Astrocyte (in vitro differentiated cells and primary cell): ENCODE measurements at regions not wholly inside any gene's neighbourhood (a gene's known extent, or its start where the extent isn't known, plus 50 kb on each side); places are given as distances from the start of the nearest gene placed in this dataset.

Experiments used
- DNase-seq: peaks from one replicate; pipeline ENCODE4 v3.0.0-alpha.2; 2010; ENCODE audit warnings: low read depth
- FAIRE-seq: peaks from 2 replicates; lab custom pipeline; 2011; peaks lifted over from hg19 to GRCh38; lab: Jason Lieb, UNC
- H2AFZ ChIP-seq: 2 replicates; pipeline ENCODE4 v1.6.0; 2012; ENCODE audit warnings: low read depth, low read length, inconsistent platforms
- H3K27ac ChIP-seq: 2 replicates; pipeline ENCODE4 v1.5.1; 2011; ENCODE audit warnings: low read depth, low read length, inconsistent platforms
- H3K27me3 ChIP-seq: 2 replicates; pipeline ENCODE4 v1.6.0; 2011; ENCODE audit warnings: low read length, inconsistent platforms; ENCODE audit not compliant: insufficient read depth
- H3K36me3 ChIP-seq: 2 replicates; pipeline ENCODE4 v1.5.1; 2011; ENCODE audit warnings: low read length, inconsistent platforms; ENCODE audit not compliant: insufficient read depth
- H3K4me1 ChIP-seq: 2 replicates; pipeline ENCODE4 v1.5.1; 2011; ENCODE audit warnings: low read length, inconsistent platforms; ENCODE audit not compliant: insufficient read depth
- H3K4me2 ChIP-seq: 2 replicates; pipeline ENCODE4 v1.6.0; 2012; ENCODE audit warnings: low read length, inconsistent platforms
- H3K4me3 ChIP-seq: 2 replicates; pipeline ENCODE4 v1.5.1; 2011; ENCODE audit warnings: low read depth, mild to moderate bottlenecking, low read length, inconsistent platforms; ENCODE audit not compliant: insufficient read depth
- H3K79me2 ChIP-seq: 2 replicates; pipeline ENCODE4 v1.6.0; 2012; ENCODE audit warnings: mild to moderate bottlenecking, low read length, inconsistent platforms; ENCODE audit not compliant: insufficient read depth
- H3K9ac ChIP-seq: 2 replicates; pipeline ENCODE4 v1.6.0; 2012; ENCODE audit warnings: mild to moderate bottlenecking, low read length, inconsistent platforms
- H3K9me3 ChIP-seq: 2 replicates; pipeline ENCODE4 v1.5.1; 2012; ENCODE audit warnings: low read depth, mild to moderate bottlenecking, low read length, inconsistent platforms; ENCODE audit not compliant: insufficient read depth
- H4K20me1 ChIP-seq: 2 replicates; pipeline ENCODE4 v1.6.0; 2012; ENCODE audit warnings: low read length, inconsistent platforms; ENCODE audit not compliant: insufficient read depth
- H3K27ac Mint-ChIP-seq: one replicate; pipeline ENCODE4 v1.8.0; 2021; ENCODE audit warnings: mild to moderate bottlenecking, mixed read lengths; ENCODE audit not compliant: unreplicated experiment
- H3K27me3 Mint-ChIP-seq: one replicate; pipeline ENCODE4 v1.8.0; 2021; ENCODE audit warnings: low read depth, mixed read lengths; ENCODE audit not compliant: unreplicated experiment
- H3K36me3 Mint-ChIP-seq: one replicate; pipeline ENCODE4 v1.8.0; 2021; ENCODE audit warnings: low read depth, mixed read lengths; ENCODE audit not compliant: unreplicated experiment
- H3K4me1 Mint-ChIP-seq: one replicate; pipeline ENCODE4 v1.8.0; 2021; ENCODE audit warnings: low read depth, mixed read lengths; ENCODE audit not compliant: unreplicated experiment
- H3K4me3 Mint-ChIP-seq: one replicate; pipeline ENCODE4 v1.8.0; 2021; ENCODE audit warnings: mild to moderate bottlenecking, moderate library complexity, mixed read lengths; ENCODE audit not compliant: unreplicated experiment
- H3K9me3 Mint-ChIP-seq: one replicate; pipeline ENCODE4 v1.8.0; 2021; ENCODE audit warnings: mild to moderate bottlenecking, mixed read lengths; ENCODE audit not compliant: unreplicated experiment
- CTCF ChIP-seq: IDR thresholded peaks from 2 replicates; pipeline ENCODE4 v1.5.1; 2011; ENCODE audit warnings: low read depth, mild to moderate bottlenecking, inconsistent platforms, low read length, moderate library complexity; ENCODE audit not compliant: insufficient read depth
- EZH2 ChIP-seq: IDR thresholded peaks from 2 replicates; pipeline ENCODE4 v1.6.1; 2012; ENCODE audit warnings: mild to moderate bottlenecking, low read length, inconsistent platforms; ENCODE audit not compliant: insufficient read depth

- FAIRE-seq (no peak), DNase-seq (no peak)
- Mint-ChIP-seq H3K4me3 (no peak overlapping the region), H3K9me3 (no peaks in the 10 kb centered on the region), H3K27ac (no peak overlapping the region), H3K4me1 (peaks cover 9% of the 10 kb centered on the region), H3K36me3 (no peaks in the 10 kb centered on the region), H3K27me3 (no peaks in the 10 kb centered on the region)
- Histone ChIP-seq H2AFZ (no peak overlapping the region), H3K36me3 (no peaks in the 10 kb centered on the region), H3K9me3 (no peaks in the 10 kb centered on the region), H4K20me1 (no peaks in the 10 kb centered on the region), H3K9ac (no peak overlapping the region), H3K27ac (no peak overlapping the region), H3K79me2 (no peaks in the 10 kb centered on the region), H3K27me3 (no peaks in the 10 kb centered on the region), H3K4me2 (no peak overlapping the region), H3K4me3 (no peak overlapping the region), H3K4me1 (no peaks in the 10 kb centered on the region)
- TF ChIP-seq CTCF = no peak
- no peak for TF ChIP-seq EZH2
Observed at GRCh38 chr4:128720270-128720669, 89.2 kb upstream of the JADE1 start.

- Mint-ChIP-seq H3K27me3 (no peaks in the 10 kb centered on the region), H3K27ac (no peak overlapping the region), H3K4me3 (no peak overlapping the region), H3K9me3 (no peaks in the 10 kb centered on the region), H3K4me1 (peaks cover 9% of the 10 kb centered on the region), H3K36me3 (no peaks in the 10 kb centered on the region)
- no peaks in the 10 kb centered on the region for H3K4me1 ChIP-seq
- no peak overlapping the region for H3K9ac ChIP-seq
- H3K36me3 ChIP-seq = no peaks in the 10 kb centered on the region
- TF ChIP-seq CTCF = no peak
- no peak for TF ChIP-seq EZH2
- no peaks in the 10 kb centered on the region for H3K9me3 ChIP-seq
- H3K27me3 ChIP-seq = no peaks in the 10 kb centered on the region
- FAIRE-seq (peak; percentile 20), DNase-seq (peak; percentile 88)
- no peak overlapping the region for H3K27ac ChIP-seq
- no peak overlapping the region for H2AFZ ChIP-seq
- no peaks in the 10 kb centered on the region for H3K79me2 ChIP-seq
- no peaks in the 10 kb centered on the region for H4K20me1 ChIP-seq
- no peak overlapping the region for H3K4me3 ChIP-seq
- no peak overlapping the region for H3K4me2 ChIP-seq
Observed at GRCh38 chr4:128718768-128719167, 90.7 kb upstream of the JADE1 start.

GRCh38 chr4:128716338-128716737 lies 93.2 kb upstream of the JADE1 start:
- no peak overlapping the region for H2AFZ ChIP-seq

More at GRCh38 chr4:128716338-128716737, 93.2 kb upstream of the JADE1 start:
- Mint-ChIP-seq H3K36me3 (no peaks in the 10 kb centered on the region), H3K4me1 (peaks cover 4% of the 10 kb centered on the region), H3K4me3 (no peak overlapping the region), H3K27me3 (no peaks in the 10 kb centered on the region), H3K27ac (no peak overlapping the region), H3K9me3 (no peaks in the 10 kb centered on the region)
- FAIRE-seq (no peak), DNase-seq (no peak)
- H3K27me3 ChIP-seq = no peaks in the 10 kb centered on the region
- no peaks in the 10 kb centered on the region for H4K20me1 ChIP-seq
- no peak overlapping the region for H3K4me3 ChIP-seq
- no peak overlapping the region for H3K9ac ChIP-seq
- no peaks in the 10 kb centered on the region for H3K36me3 ChIP-seq
- H3K4me1 ChIP-seq = no peaks in the 10 kb centered on the region
- H3K79me2 ChIP-seq = no peaks in the 10 kb centered on the region
- TF ChIP-seq EZH2 (no peak), CTCF (no peak)
- no peak overlapping the region for H3K4me2 ChIP-seq
- H3K9me3 ChIP-seq = no peaks in the 10 kb centered on the region
- no peak overlapping the region for H3K27ac ChIP-seq
